Spleen (tissue), 11 donors: ENCODE measurements at regions not wholly inside any gene's neighbourhood (a gene's known extent, or its start where the extent isn't known, plus 50 kb on each side); places are given as distances from the start of the nearest gene placed in this dataset.
A peak's percentile ranks its signal among the peaks of the same experiment; 100 is the strongest.

Experiments
- DNase-seq: peaks from one replicate; pipeline ENCODE4 v3.0.0-alpha.2; 2020
- H3K27ac ChIP-seq, 8 donors: fragments of 200-600 bp; sonication (generic) in 7 of 8; 1 replicate in 4 of 8; 2 replicates in 4 of 8; pipeline versions ENCODE4 v1.5.0 to v1.8.0; 2016 to 2021; ENCODE audit warnings: inconsistent platforms in 4 of 8, mild to moderate bottlenecking in 4 of 8, moderate library complexity in 1 of 8
- H3K27me3 ChIP-seq, 7 donors: fragments of 200-600 bp; sonication (generic) in 6 of 7; replicated peaks in 1 of 7; 1 replicate in 4 of 7; 2 replicates in 3 of 7; pipeline versions ENCODE4 v1.5.0 to v1.8.0; 2016 to 2021; ENCODE audit warnings: inconsistent platforms in 3 of 7, mild to moderate bottlenecking in 1 of 7
- H3K36me3 ChIP-seq, 6 donors: fragments of 200-600 bp; sonication (generic) in 5 of 6; 1 replicate in 4 of 6; 2 replicates in 2 of 6; pipeline versions ENCODE4 v1.5.0 to v1.8.0; 2016 to 2021; ENCODE audit warnings: inconsistent platforms in 2 of 6
- H3K4me1 ChIP-seq, 6 donors: fragments of 200-600 bp; sonication (generic) in 5 of 6; 1 replicate in 3 of 6; 2 replicates in 3 of 6; pipeline versions ENCODE4 v1.5.0 to v1.8.0; 2016 to 2021; ENCODE audit warnings: inconsistent platforms in 3 of 6
- H3K4me3 ChIP-seq, 8 donors: fragments of 200-600 bp; sonication (generic) in 7 of 8; 1 replicate in 4 of 8; 2 replicates in 4 of 8; pipeline versions ENCODE4 v1.5.0 to v1.8.0; 2016 to 2021; ENCODE audit warnings: inconsistent platforms in 4 of 8, mild to moderate bottlenecking in 4 of 8, moderate library complexity in 2 of 8
- H3K9me3 ChIP-seq, 8 donors: fragments of 200-600 bp; sonication (generic) in 7 of 8; 1 replicate in 4 of 8; 2 replicates in 4 of 8; pipeline versions ENCODE4 v1.5.0 to v1.8.0; 2016 to 2021; ENCODE audit warnings: inconsistent platforms in 4 of 8
- POLR2A ChIP-seq, 3 donors: fragments of 450-650 bp; IDR thresholded peaks; one replicate each; pipeline ENCODE4 v1.5.1; 2017; ENCODE audit warnings: antibody characterized with exemption in 3 of 3, mild to moderate bottlenecking in 1 of 3
- POLR2AphosphoS5 ChIP-seq, 3 donors: sonication (generic); formaldehyde crosslinking; IDR thresholded peaks; one replicate each; pipeline ENCODE4 v1.5.1; 2017; ENCODE audit warnings: antibody characterized with exemption in 3 of 3
- WGBS, 5 donors: extraction: QIAGEN DNeasy Blood & Tissue Kit in 3 of 5; methylation state at CpG; one replicate each; pipeline versions ENCODE4 v1.1.5 to v1.1.7; 2013 to 2018; 5-methylcytosine and 5-hydroxymethylcytosine counted together
- intact Hi-C: fragments of 100-400 bp; cut with DNase I; formaldehyde crosslinking; loops from one replicate; pipeline ENCODE4 v1.15.0; 2023; ENCODE audit warnings: low total_unique reads
- TF ChIP-seq, protein P1 (sequence below), 11 experiments: fragments of 200-600 bp in 7 of 11; fragments of 450-650 bp in 4 of 11; sonication (generic) in 4 of 11; IDR thresholded peaks in 8 of 11; conservative IDR thresholded peaks in 3 of 11; 1 replicate in 7 of 11; 2 replicates in 4 of 11; pipeline versions ENCODE4 v1.4.0 to v1.8.0; 2016 to 2021; ENCODE audit warnings: antibody characterized with exemption in 11 of 11, inconsistent platforms in 4 of 11, mild to moderate bottlenecking in 1 of 11
- donor health status: healthy with polysubstance abuse.
- donor health status: DM: no; HTN: no; CAD: no; lungs with moderate emphysema.
- donor health status: DM: no; HTN: no; CAD: no.
- donor health status: Bipolar disorder and iron deficiency.
- donor health status: healthy.
- donor health status: DM: no; HTN: no; CAD: no.
- donor health status: DM: yes; HTN: yes; CAD: no.

DNA sequence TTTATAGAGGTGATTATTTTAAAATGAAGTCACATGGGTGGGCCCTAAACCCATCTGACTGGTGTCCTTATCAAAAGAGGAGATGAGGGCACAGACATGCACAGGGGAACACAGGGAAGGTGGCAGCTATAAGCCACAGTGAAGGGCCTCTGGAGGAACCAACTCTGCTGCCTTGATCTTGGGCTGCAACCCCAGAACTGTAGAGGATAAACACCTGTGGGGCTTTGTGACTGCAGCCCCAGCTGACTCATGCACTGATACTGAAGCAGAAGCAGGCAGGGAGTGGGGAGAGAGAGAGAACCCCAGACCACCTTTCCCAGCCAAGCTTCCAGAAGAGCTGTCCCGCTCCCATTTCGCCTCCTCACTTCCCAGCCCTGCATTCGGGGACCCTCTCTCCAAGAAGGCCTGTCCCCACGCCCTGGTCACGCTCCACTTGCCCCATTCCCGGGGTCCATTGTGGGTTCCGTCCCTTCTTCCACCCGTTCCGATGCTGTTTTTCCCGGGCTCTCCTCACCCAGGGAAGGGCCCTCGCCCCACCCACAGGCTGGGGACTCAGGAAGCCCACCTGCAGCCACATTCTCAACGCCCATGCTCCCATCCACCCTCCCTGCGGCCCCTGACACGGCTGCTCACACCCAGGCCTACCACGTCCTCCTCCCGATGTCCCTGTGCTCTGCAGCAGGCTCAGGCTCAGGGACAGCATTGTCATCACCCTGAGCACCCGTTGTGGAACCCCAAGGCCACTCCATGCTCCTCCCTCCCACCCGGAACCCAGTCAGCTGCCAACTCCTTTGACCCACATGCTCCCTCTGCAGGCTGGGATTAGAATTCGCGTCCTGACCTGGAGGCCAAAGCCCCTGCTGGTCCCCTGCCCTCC lies 90.8 kb upstream of the SHANK2 start:
- WGBS, 5 donors = 68 to 70% (median 70%) methylated on average over 20 of the region's 20 CpGs
- TF ChIP-seq, protein P1, sequence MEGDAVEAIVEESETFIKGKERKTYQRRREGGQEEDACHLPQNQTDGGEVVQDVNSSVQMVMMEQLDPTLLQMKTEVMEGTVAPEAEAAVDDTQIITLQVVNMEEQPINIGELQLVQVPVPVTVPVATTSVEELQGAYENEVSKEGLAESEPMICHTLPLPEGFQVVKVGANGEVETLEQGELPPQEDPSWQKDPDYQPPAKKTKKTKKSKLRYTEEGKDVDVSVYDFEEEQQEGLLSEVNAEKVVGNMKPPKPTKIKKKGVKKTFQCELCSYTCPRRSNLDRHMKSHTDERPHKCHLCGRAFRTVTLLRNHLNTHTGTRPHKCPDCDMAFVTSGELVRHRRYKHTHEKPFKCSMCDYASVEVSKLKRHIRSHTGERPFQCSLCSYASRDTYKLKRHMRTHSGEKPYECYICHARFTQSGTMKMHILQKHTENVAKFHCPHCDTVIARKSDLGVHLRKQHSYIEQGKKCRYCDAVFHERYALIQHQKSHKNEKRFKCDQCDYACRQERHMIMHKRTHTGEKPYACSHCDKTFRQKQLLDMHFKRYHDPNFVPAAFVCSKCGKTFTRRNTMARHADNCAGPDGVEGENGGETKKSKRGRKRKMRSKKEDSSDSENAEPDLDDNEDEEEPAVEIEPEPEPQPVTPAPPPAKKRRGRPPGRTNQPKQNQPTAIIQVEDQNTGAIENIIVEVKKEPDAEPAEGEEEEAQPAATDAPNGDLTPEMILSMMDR (IDR thresholded peaks at IDR 0.05 in 8 of 11, conservative IDR thresholded peaks at IDR 0.05 in 3 of 11) = peak in 8 of 11 experiments; percentile 10 to 58 (median 45)
- TF ChIP-seq POLR2AphosphoS5 (IDR thresholded peaks at IDR 0.05) = no peak
- DNase-seq = peak; percentile 68
- H3K9me3 ChIP-seq = no peaks in the 10 kb centered on the region
- peaks cover 0 to 15% (median 0%) of the 10 kb centered on the region in 7 donors for H3K27me3 ChIP-seq
- H3K36me3 ChIP-seq = no peaks in the 10 kb centered on the region
- intact Hi-C loops = no loop called here
- no peaks in the 10 kb centered on the region for H3K4me1 ChIP-seq
- no peak overlapping the region for H3K4me3 ChIP-seq
- no peak overlapping the region for H3K27ac ChIP-seq

DNA sequence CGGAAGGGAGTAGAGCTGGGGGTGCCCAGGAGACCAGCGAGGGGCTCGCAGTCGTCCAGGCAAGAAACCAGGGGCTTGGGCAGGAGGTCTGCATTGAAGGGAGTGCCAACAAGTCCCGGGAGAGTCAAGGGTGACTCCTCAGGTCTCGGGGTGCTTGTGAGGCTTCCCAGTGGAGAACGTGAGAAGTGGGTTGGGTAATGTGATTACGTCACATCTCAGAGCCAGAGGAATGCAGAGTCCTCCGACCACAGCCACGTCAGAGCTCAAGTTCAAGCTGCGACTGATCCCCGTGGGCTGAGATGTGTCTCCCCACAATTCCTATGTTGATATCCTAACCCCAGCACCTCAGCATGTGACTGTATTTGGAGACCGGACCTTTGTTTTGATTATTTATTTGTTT lies 89.7 kb upstream of the SHANK2 start:
- TF ChIP-seq POLR2A (IDR thresholded peaks at IDR 0.05) (no peak), POLR2AphosphoS5 (IDR thresholded peaks at IDR 0.05) (no peak)
- TF ChIP-seq, protein P1 (IDR thresholded peaks at IDR 0.05 in 8 of 11, conservative IDR thresholded peaks at IDR 0.05 in 3 of 11) = no peak
- DNase-seq = peak; percentile 31
- H3K4me1 ChIP-seq = no peaks in the 10 kb centered on the region
- no peaks in the 10 kb centered on the region for H3K9me3 ChIP-seq
- intact Hi-C loops = no loop called here
- no peak overlapping the region for H3K27ac ChIP-seq
- H3K27me3 ChIP-seq = peaks cover 0 to 15% (median 0%) of the 10 kb centered on the region in 7 donors
- H3K4me3 ChIP-seq = no peak overlapping the region
- 58 to 84% (median 71%) methylated on average over 12 to 13 of the region's 13 CpGs for WGBS, 5 donors
- no peaks in the 10 kb centered on the region for H3K36me3 ChIP-seq

DNA sequence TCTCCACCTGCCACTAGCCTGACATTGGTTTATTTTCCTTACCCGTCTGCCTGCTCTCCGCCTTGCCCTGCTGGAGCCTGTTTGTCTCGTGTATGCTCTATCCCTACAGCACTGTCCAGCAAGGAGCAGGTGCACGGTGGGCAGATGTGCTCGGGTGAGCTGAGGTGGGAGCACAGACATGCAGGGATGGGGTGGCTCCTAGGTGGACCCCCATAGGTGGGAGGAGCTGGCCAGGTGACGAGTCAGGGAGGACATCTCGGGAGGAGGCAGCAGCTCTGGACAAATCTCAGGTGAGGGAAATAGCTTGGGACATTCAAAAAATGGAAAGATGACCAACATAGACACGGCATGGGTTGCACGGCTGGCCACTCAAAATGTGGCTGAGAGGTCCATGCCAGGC lies 89.2 kb upstream of the SHANK2 start:
- no peaks in the 10 kb centered on the region for H3K9me3 ChIP-seq
- intact Hi-C loops = no loop called here
- TF ChIP-seq POLR2A (IDR thresholded peaks at IDR 0.05) = no peak
- no peak for TF ChIP-seq POLR2AphosphoS5 (IDR thresholded peaks at IDR 0.05)
- TF ChIP-seq, protein P1 (IDR thresholded peaks at IDR 0.05 in 8 of 11, conservative IDR thresholded peaks at IDR 0.05 in 3 of 11) = no peak
- no peak overlapping the region for H3K4me3 ChIP-seq
- H3K27ac ChIP-seq = no peak overlapping the region
- DNase-seq = peak; percentile 54
- H3K36me3 ChIP-seq = no peaks in the 10 kb centered on the region
- peaks cover 0 to 15% (median 0%) of the 10 kb centered on the region in 7 donors for H3K27me3 ChIP-seq
- 85 to 93% (median 86%) methylated on average over 9 of the region's 9 CpGs for WGBS, 5 donors
- no peaks in the 10 kb centered on the region for H3K4me1 ChIP-seq

DNA sequence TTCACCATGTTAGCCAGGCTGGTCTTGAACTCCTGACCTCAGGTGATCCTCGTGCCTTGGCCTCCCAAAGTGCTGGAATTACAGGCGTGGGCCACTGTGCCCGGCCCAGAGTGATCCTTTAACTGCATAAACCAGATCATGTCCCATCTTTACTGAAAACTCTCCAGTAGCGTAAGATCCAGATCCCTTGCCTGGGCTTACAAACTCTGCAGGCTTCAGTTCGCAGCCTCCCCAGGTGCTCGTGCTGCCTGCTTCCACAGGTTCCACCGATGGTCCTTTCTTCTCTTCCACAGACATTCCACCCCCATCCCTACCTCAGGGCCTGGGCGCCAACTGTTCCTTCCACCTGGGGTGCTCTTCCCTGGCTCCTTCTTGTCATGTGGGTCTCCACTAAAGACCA lies 88.8 kb upstream of the SHANK2 start:
- peak; percentile 35 for DNase-seq
- H3K4me1 ChIP-seq = no peaks in the 10 kb centered on the region
- intact Hi-C loops = no loop called here
- no peaks in the 10 kb centered on the region for H3K36me3 ChIP-seq
- H3K9me3 ChIP-seq = no peaks in the 10 kb centered on the region
- no peak overlapping the region for H3K4me3 ChIP-seq
- TF ChIP-seq POLR2A (IDR thresholded peaks at IDR 0.05) = no peak
- H3K27me3 ChIP-seq = peaks cover 0 to 15% (median 0%) of the 10 kb centered on the region in 7 donors
- WGBS, 5 donors = 84 to 92% (median 87%) methylated on average over 8 of the region's 8 CpGs
- H3K27ac ChIP-seq = no peak overlapping the region
